Transverse colon (tissue), 3 donors: ENCODE measurements at regions not wholly inside any gene's neighbourhood (a gene's known extent, or its start where the extent isn't known, plus 50 kb on each side); places are given as distances from the start of the nearest gene placed in this dataset.

ENCODE experiments used
- POLR2A ChIP-seq: fragments of 450-650 bp; IDR thresholded peaks from one replicate; pipeline ENCODE4 v1.6.1; 2016; ENCODE audit warnings: antibody characterized with exemption, mild to moderate bottlenecking, moderate library complexity
- TF ChIP-seq, protein P1 (sequence below), 5 experiments: fragments of 200-600 bp in 3 of 5; fragments of 450-650 bp in 2 of 5; sonication (generic) in 3 of 5; IDR thresholded peaks; 1 replicate in 2 of 5; 2 replicates in 3 of 5; pipeline ENCODE4 v1.5.1; 2016 to 2017; ENCODE audit warnings: antibody characterized with exemption in 5 of 5, inconsistent platforms in 3 of 5, mild to moderate bottlenecking in 2 of 5, moderate library complexity in 1 of 5

- TF ChIP-seq, protein P1, sequence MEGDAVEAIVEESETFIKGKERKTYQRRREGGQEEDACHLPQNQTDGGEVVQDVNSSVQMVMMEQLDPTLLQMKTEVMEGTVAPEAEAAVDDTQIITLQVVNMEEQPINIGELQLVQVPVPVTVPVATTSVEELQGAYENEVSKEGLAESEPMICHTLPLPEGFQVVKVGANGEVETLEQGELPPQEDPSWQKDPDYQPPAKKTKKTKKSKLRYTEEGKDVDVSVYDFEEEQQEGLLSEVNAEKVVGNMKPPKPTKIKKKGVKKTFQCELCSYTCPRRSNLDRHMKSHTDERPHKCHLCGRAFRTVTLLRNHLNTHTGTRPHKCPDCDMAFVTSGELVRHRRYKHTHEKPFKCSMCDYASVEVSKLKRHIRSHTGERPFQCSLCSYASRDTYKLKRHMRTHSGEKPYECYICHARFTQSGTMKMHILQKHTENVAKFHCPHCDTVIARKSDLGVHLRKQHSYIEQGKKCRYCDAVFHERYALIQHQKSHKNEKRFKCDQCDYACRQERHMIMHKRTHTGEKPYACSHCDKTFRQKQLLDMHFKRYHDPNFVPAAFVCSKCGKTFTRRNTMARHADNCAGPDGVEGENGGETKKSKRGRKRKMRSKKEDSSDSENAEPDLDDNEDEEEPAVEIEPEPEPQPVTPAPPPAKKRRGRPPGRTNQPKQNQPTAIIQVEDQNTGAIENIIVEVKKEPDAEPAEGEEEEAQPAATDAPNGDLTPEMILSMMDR (IDR thresholded peaks at IDR 0.05) = no peak
- TF ChIP-seq POLR2A = no peak
Measured at GRCh38 chr12:9367828-9368227, 159.6 kb upstream of the PZP start.
